WTC11 (cell line): ENCODE measurements at regions not wholly inside any gene's neighbourhood (a gene's known extent, or its start where the extent isn't known, plus 50 kb on each side); places are given as distances from the start of the nearest gene placed in this dataset.

ENCODE experiments used
- ATAC-seq: fragments of 200-7000 bp; cut with Tn5 transposase; 2 replicates; pipeline ENCODE4 v1.10.0; 2021; ENCODE audit warnings: mild to moderate bottlenecking, moderate library complexity
- CTCF ChIA-PET: fragments of 300-600 bp; sonication (Branson Sonifier 250); formaldehyde crosslinking; loops from one replicate; lab custom pipeline; 2021; ENCODE audit warnings: antibody characterized with exemption; lab: Charles Lee
- POLR2A ChIA-PET: fragments of 350-600 bp; sonication (Branson Sonifier 250); formaldehyde crosslinking; loops from one replicate; lab custom pipeline; 2021; ENCODE audit warnings: antibody characterized with exemption; lab: Charles Lee
- DNase-seq: peaks from one replicate; pipeline ENCODE4 v3.0.0; 2021; ENCODE audit warnings: low spot score
- H3K27ac Mint-ChIP-seq: 2 replicates; pipeline ENCODE4 v1.8.0; 2021; ENCODE audit warnings: mixed read lengths
- H3K27me3 Mint-ChIP-seq: 2 replicates; pipeline ENCODE4 v1.8.0; 2021; ENCODE audit warnings: low read depth, mild to moderate bottlenecking, moderate library complexity, mixed read lengths
- H3K36me3 Mint-ChIP-seq: 2 replicates; pipeline ENCODE4 v1.8.0; 2021; ENCODE audit warnings: mixed read lengths
- H3K4me1 Mint-ChIP-seq: 2 replicates; pipeline ENCODE4 v1.8.0; 2022; ENCODE audit warnings: mixed read lengths
- H3K4me3 Mint-ChIP-seq: 2 replicates; pipeline ENCODE4 v1.8.0; 2021; ENCODE audit warnings: mild to moderate bottlenecking, moderate library complexity, mixed read lengths
- H3K9me3 Mint-ChIP-seq: 2 replicates; pipeline ENCODE4 v1.8.0; 2021; ENCODE audit warnings: mixed read lengths
- CREB1 ChIP-seq: sonication (generic); formaldehyde crosslinking; IDR thresholded peaks from 2 replicates; pipeline ENCODE4 v1.8.0; 2023; ENCODE audit warnings: mild to moderate bottlenecking, missing genetic modification reagents
- E2F4 ChIP-seq: sonication (generic); formaldehyde crosslinking; IDR thresholded peaks from 2 replicates; pipeline ENCODE4 v1.8.1; 2022; ENCODE audit warnings: low read depth, mild to moderate bottlenecking, moderate library complexity, missing genetic modification reagents, borderline replicate concordance
- ESRRA ChIP-seq: sonication (generic); formaldehyde crosslinking; IDR thresholded peaks from 2 replicates; pipeline ENCODE4 v1.8.1; 2022; ENCODE audit warnings: mild to moderate bottlenecking, missing genetic modification reagents, borderline replicate concordance
- FOXJ3 ChIP-seq: sonication (generic); formaldehyde crosslinking; IDR thresholded peaks from 2 replicates; pipeline ENCODE4 v1.9.0; 2021; ENCODE audit warnings: missing genetic modification reagents, mild to moderate bottlenecking, borderline replicate concordance
- FOXK1 ChIP-seq: sonication (generic); formaldehyde crosslinking; IDR thresholded peaks from 2 replicates; pipeline ENCODE4 v1.8.0; 2022; ENCODE audit warnings: mild to moderate bottlenecking, moderate library complexity, missing genetic modification reagents
- GABPB1 ChIP-seq: sonication (generic); formaldehyde crosslinking; IDR thresholded peaks from 2 replicates; pipeline ENCODE4 v1.8.1; 2023; ENCODE audit warnings: mild to moderate bottlenecking, missing genetic modification reagents
- IRF1 ChIP-seq: sonication (generic); formaldehyde crosslinking; IDR thresholded peaks from 2 replicates; pipeline ENCODE4 v1.8.0; 2023; ENCODE audit warnings: missing genetic modification reagents
- KAT7 ChIP-seq: sonication (generic); formaldehyde crosslinking; IDR thresholded peaks from 2 replicates; pipeline ENCODE4 v1.8.1; 2023; ENCODE audit warnings: missing genetic modification reagents, mild to moderate bottlenecking, borderline replicate concordance
- MXD4 ChIP-seq: fragments of 250-450 bp; sonication (Bioruptor Pico); IDR thresholded peaks from 2 replicates; pipeline ENCODE4 v1.8.0; 2021; ENCODE audit warnings: mild to moderate bottlenecking, moderate library complexity, borderline replicate concordance
- NFATC4 ChIP-seq: fragments of 250-450 bp; sonication (Bioruptor Pico); IDR thresholded peaks from 2 replicates; pipeline ENCODE4 v1.9.0; 2021; ENCODE audit warnings: mild to moderate bottlenecking
- NFYB ChIP-seq: sonication (generic); formaldehyde crosslinking; conservative IDR thresholded peaks from 2 replicates; pipeline ENCODE4 v1.8.0; 2022; ENCODE audit warnings: low read depth, missing genetic modification reagents
- SP1 ChIP-seq: sonication (generic); formaldehyde crosslinking; conservative IDR thresholded peaks from 2 replicates; pipeline ENCODE4 v1.8.1; 2022; ENCODE audit warnings: missing genetic modification reagents
- TCF7 ChIP-seq: sonication (generic); formaldehyde crosslinking; IDR thresholded peaks from 2 replicates; pipeline ENCODE4 v1.8.0; 2022; ENCODE audit warnings: mild to moderate bottlenecking, low read depth, missing genetic modification reagents, moderate library complexity
- TP53 ChIP-seq: sonication (generic); formaldehyde crosslinking; IDR thresholded peaks from 2 replicates; pipeline ENCODE4 v1.8.1; 2023; ENCODE audit warnings: mild to moderate bottlenecking, missing genetic modification reagents
- ZBTB21 ChIP-seq: sonication (generic); formaldehyde crosslinking; IDR thresholded peaks from 2 replicates; pipeline ENCODE4 v1.8.1; 2023; ENCODE audit warnings: mild to moderate bottlenecking, missing genetic modification reagents, borderline replicate concordance
- ZBTB43 ChIP-seq: sonication (generic); formaldehyde crosslinking; IDR thresholded peaks from 2 replicates; pipeline ENCODE4 v1.8.1; 2023; ENCODE audit warnings: mild to moderate bottlenecking, missing genetic modification reagents
- ZNF138 ChIP-seq: sonication (generic); formaldehyde crosslinking; conservative IDR thresholded peaks from 2 replicates; pipeline ENCODE4 v1.8.1; 2022; ENCODE audit warnings: mild to moderate bottlenecking, moderate library complexity, missing genetic modification reagents
- ZNF317 ChIP-seq: sonication (generic); formaldehyde crosslinking; IDR thresholded peaks from 2 replicates; pipeline ENCODE4 v1.8.1; 2023; ENCODE audit warnings: low read depth, mild to moderate bottlenecking, moderate library complexity, missing genetic modification reagents, borderline replicate concordance
- ZNF512 ChIP-seq: sonication (generic); formaldehyde crosslinking; IDR thresholded peaks from 2 replicates; pipeline ENCODE4 v1.8.1; 2022; ENCODE audit warnings: missing genetic modification reagents, borderline replicate concordance
- TF ChIP-seq, protein P1 (sequence below): sonication (generic); formaldehyde crosslinking; IDR thresholded peaks from 2 replicates; pipeline ENCODE4 v1.8.1; 2023; ENCODE audit warnings: mild to moderate bottlenecking, missing genetic modification reagents
- TF ChIP-seq, protein P2 (sequence below): sonication (generic); formaldehyde crosslinking; conservative IDR thresholded peaks from 2 replicates; pipeline ENCODE4 v1.8.1; 2022; ENCODE audit warnings: mild to moderate bottlenecking, missing genetic modification reagents
- TF ChIP-seq, protein P3 (sequence below): fragments of 200-600 bp; IDR thresholded peaks from 2 replicates; pipeline ENCODE4 v1.8.0; 2022; ENCODE audit warnings: antibody characterized with exemption

DNA sequence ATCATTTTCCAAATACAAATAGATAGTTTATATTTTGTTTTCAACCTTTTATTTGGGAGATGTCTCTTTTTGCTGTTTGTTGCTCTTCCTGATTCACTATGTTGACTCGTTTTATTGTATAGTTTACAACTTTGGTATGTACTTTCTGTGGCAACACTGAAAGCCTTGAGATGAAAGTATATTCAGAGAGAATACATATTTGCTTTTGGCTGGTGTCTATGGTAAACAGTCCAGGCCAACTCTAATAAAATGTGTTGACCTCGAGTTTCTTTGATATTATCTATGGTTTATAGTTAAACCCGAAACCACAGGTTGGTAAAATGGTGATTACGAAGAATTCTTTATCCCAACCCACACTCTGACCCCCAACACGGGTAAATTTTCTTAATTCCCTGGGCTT lies 919.6 kb upstream of the MAP3K7 start (continued):
- TF ChIP-seq E2F4 (CRISPR knock-in tag) (no peak), FOXJ3 (no peak), CREB1 (CRISPR knock-in tag) (no peak), TCF7 (no peak), IRF1 (no peak), FOXK1 (no peak), ESRRA (CRISPR knock-in tag) (no peak), ZNF512 (CRISPR knock-in tag) (no peak)
- TF ChIP-seq, protein P1, sequence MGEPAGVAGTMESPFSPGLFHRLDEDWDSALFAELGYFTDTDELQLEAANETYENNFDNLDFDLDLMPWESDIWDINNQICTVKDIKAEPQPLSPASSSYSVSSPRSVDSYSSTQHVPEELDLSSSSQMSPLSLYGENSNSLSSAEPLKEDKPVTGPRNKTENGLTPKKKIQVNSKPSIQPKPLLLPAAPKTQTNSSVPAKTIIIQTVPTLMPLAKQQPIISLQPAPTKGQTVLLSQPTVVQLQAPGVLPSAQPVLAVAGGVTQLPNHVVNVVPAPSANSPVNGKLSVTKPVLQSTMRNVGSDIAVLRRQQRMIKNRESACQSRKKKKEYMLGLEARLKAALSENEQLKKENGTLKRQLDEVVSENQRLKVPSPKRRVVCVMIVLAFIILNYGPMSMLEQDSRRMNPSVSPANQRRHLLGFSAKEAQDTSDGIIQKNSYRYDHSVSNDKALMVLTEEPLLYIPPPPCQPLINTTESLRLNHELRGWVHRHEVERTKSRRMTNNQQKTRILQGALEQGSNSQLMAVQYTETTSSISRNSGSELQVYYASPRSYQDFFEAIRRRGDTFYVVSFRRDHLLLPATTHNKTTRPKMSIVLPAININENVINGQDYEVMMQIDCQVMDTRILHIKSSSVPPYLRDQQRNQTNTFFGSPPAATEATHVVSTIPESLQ: no peak

DNA sequence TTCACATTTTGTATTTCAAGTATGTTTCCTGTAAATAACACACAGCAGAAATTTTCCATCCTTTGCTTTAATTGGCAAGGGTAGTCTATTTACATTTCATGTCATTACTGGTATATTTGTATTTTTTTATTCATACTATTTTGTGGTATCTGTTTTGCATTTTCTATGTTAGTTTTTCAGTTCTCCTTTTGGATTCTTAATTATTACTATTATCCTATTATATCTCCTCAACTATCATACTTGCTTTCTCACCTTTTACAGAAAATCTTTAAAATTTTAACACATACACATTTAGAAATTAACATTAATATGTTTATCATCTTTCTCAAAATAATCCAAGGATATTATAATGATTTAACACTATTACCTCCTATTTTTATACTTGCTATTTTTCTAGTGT lies 918.3 kb upstream of the MAP3K7 start:
- CTCF ChIA-PET: no interaction called here
- no peak for DNase-seq
- POLR2A ChIA-PET: no interaction called here
- Mint-ChIP-seq H3K9me3 (peaks cover 13% of the 10 kb centered on the region), H3K4me1 (no peaks in the 10 kb centered on the region), H3K27me3 (no peaks in the 10 kb centered on the region), H3K27ac (no peak overlapping the region), H3K4me3 (no peak overlapping the region), H3K36me3 (no peaks in the 10 kb centered on the region)
- ATAC-seq: no peak
- TF ChIP-seq, protein P2, sequence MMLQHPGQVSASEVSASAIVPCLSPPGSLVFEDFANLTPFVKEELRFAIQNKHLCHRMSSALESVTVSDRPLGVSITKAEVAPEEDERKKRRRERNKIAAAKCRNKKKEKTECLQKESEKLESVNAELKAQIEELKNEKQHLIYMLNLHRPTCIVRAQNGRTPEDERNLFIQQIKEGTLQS (CRISPR knock-in tag): no peak
- TF ChIP-seq IRF1: no peak
- TF ChIP-seq NFATC4: no peak
- no peak for TF ChIP-seq MXD4 (CRISPR knock-in tag)
- TF ChIP-seq ZBTB21 (CRISPR knock-in tag): no peak
- TF ChIP-seq, protein P1: no peak

DNA sequence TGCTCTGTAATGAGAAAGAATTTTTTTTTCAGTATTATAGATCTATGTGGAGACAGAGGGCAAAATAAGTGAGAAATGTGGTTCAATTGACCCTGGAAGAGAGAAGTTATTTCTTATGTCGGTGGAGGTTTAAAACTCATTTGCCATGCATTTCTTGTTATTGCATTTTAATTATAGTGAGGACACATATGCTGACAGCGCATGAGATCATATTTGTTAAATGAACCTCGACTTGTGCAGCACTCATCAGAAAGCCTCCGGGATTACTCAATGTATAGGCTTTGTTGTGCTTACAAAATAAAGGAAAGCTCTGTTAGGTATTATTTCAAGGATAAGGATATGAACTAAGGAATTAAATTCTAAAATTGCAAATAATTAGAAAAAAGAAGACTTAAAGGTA lies 915.1 kb upstream of the MAP3K7 start:
- H3K4me3 Mint-ChIP-seq: no peak overlapping the region
- CTCF ChIA-PET: no interaction called here
- no peaks in the 10 kb centered on the region for H3K36me3 Mint-ChIP-seq
- ATAC-seq (no peak), DNase-seq (no peak)
- TF ChIP-seq GABPB1 (CRISPR knock-in tag): no peak
- TF ChIP-seq, protein P3, sequence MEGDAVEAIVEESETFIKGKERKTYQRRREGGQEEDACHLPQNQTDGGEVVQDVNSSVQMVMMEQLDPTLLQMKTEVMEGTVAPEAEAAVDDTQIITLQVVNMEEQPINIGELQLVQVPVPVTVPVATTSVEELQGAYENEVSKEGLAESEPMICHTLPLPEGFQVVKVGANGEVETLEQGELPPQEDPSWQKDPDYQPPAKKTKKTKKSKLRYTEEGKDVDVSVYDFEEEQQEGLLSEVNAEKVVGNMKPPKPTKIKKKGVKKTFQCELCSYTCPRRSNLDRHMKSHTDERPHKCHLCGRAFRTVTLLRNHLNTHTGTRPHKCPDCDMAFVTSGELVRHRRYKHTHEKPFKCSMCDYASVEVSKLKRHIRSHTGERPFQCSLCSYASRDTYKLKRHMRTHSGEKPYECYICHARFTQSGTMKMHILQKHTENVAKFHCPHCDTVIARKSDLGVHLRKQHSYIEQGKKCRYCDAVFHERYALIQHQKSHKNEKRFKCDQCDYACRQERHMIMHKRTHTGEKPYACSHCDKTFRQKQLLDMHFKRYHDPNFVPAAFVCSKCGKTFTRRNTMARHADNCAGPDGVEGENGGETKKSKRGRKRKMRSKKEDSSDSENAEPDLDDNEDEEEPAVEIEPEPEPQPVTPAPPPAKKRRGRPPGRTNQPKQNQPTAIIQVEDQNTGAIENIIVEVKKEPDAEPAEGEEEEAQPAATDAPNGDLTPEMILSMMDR: no peak
- TF ChIP-seq ZNF138 (CRISPR knock-in tag): no peak
- TF ChIP-seq SP1 (CRISPR knock-in tag): no peak
- TF ChIP-seq TP53 (CRISPR knock-in tag): no peak
- TF ChIP-seq ZNF317 (CRISPR knock-in tag): no peak
- TF ChIP-seq KAT7 (CRISPR knock-in tag): no peak
- no peak for TF ChIP-seq NFYB (CRISPR knock-in tag)
- no peak for TF ChIP-seq ZBTB43 (CRISPR knock-in tag)
- POLR2A ChIA-PET: no interaction called here
- no peaks in the 10 kb centered on the region for H3K4me1 Mint-ChIP-seq
- H3K27me3 Mint-ChIP-seq: no peaks in the 10 kb centered on the region
- H3K27ac Mint-ChIP-seq: no peak overlapping the region
- H3K9me3 Mint-ChIP-seq: no peaks in the 10 kb centered on the region
